HG03439 (cell line): ENCODE measurements at regions not wholly inside any gene's neighbourhood (a gene's known extent, or its start where the extent isn't known, plus 50 kb on each side); places are given as distances from the start of the nearest gene placed in this dataset.
"Not testable (repeated sequence)": the region's sequence is repeated elsewhere in the genome, so short reads cannot be mapped to it uniquely, and the experiment has no call there.

Experiments used
- ATAC-seq: cut with Tn5 transposase; IDR thresholded peaks from one replicate; pipeline ENCODE4 v1.9.1; 2021; ENCODE audit warnings: mild to moderate bottlenecking, moderate library complexity; ENCODE audit not compliant: unreplicated experiment

GRCh38 chr16:33583702-33584101, 124.3 kb downstream of the TP53TG3F start:
- ATAC-seq = not testable (repeated sequence)

- ATAC-seq = not testable (repeated sequence)
Observed at GRCh38 chr16:33588589-33588988, 129.2 kb downstream of the TP53TG3F start.

- ATAC-seq = not testable (repeated sequence)
Observed at GRCh38 chr16:33593344-33593743, 133.9 kb downstream of the TP53TG3F start.

GRCh38 chr16:33595074-33595473, 135.7 kb downstream of the TP53TG3F start:
- not testable (repeated sequence) for ATAC-seq

- not testable (repeated sequence) for ATAC-seq
Observed at GRCh38 chr16:33601029-33601428, 141.6 kb downstream of the TP53TG3F start.

GRCh38 chr16:33623535-33624077, 164.2 kb downstream of the TP53TG3F start:
- ATAC-seq = not testable (repeated sequence)

GRCh38 chr16:33628895-33629294, 169.5 kb downstream of the TP53TG3F start:
- ATAC-seq = not testable (repeated sequence)

GRCh38 chr16:33631713-33632112, 172.3 kb downstream of the TP53TG3F start:
- not testable (repeated sequence) for ATAC-seq

GRCh38 chr16:33634057-33634456, 174.6 kb downstream of the TP53TG3F start:
- not testable (repeated sequence) for ATAC-seq

GRCh38 chr16:33636760-33637159, 177.3 kb downstream of the TP53TG3F start:
- ATAC-seq = not testable (repeated sequence)

- ATAC-seq = not testable (repeated sequence)
Observed at GRCh38 chr16:33643270-33643669, 183.9 kb downstream of the TP53TG3F start.

GRCh38 chr16:33643698-33644381, 184.4 kb downstream of the TP53TG3F start:
- ATAC-seq = peak; percentile 44

- not testable (repeated sequence) for ATAC-seq
Observed at GRCh38 chr16:33646386-33646785, 187.0 kb downstream of the TP53TG3F start.

- not testable (repeated sequence) for ATAC-seq
Observed at GRCh38 chr16:33655756-33656155, 196.3 kb downstream of the TP53TG3F start.

- peak; percentile 52 for ATAC-seq
Observed at GRCh38 chr16:33656394-33656793, 197.0 kb downstream of the TP53TG3F start.

GRCh38 chr16:33657717-33658116, 198.3 kb downstream of the TP53TG3F start:
- not testable (repeated sequence) for ATAC-seq

- ATAC-seq = not testable (repeated sequence)
Observed at GRCh38 chr16:33680791-33681190, 221.4 kb downstream of the TP53TG3F start.

- not testable (repeated sequence) for ATAC-seq
Observed at GRCh38 chr16:33700320-33700719, 240.9 kb downstream of the TP53TG3F start.

- not testable (repeated sequence) for ATAC-seq
Observed at GRCh38 chr16:33706845-33707590, 247.6 kb downstream of the TP53TG3F start.

- ATAC-seq = not testable (repeated sequence)
Observed at GRCh38 chr16:33707591-33707934, 248.2 kb downstream of the TP53TG3F start.

GRCh38 chr16:33709856-33710695, 250.7 kb downstream of the TP53TG3F start:
- ATAC-seq = not testable (repeated sequence)
